ENCODE measurements at regions not wholly inside any gene's neighbourhood (a gene's known extent, or its start where the extent isn't known, plus 50 kb on each side); places are given as distances from the start of the nearest gene placed in this dataset.

- TF ChIP-seq CTCF (conservative IDR thresholded peaks at IDR 0.05 in 1 of 2, IDR thresholded peaks at IDR 0.05 in 1 of 2; ENCODE audit: low read depth in 1 of 2, low read length in 2 of 2) (no peak), EZH2 (IDR thresholded peaks at IDR 0.05; ENCODE audit: low read length, missing control alignments) (no peak)
Observed at GRCh38 chr16:55030944-55031343, 100.3 kb downstream of the IRX5 start.

All from fibroblast of lung (primary cell).